ENCODE measurements at regions not wholly inside any gene's neighbourhood (a gene's known extent, or its start where the extent isn't known, plus 50 kb on each side); places are given as distances from the start of the nearest gene placed in this dataset.

- Histone ChIP-seq H3K4me3 (no peak overlapping the region), H3K9me3 (ENCODE audit: low read depth) (no peaks in the 10 kb centered on the region), H3K4me2 (no peak overlapping the region), H3K4me1 (ENCODE audit: insufficient read depth) (no peaks in the 10 kb centered on the region), H3K27ac (no peak overlapping the region), H2AFZ (no peak overlapping the region), H3K9me2 (replicated peaks; ENCODE audit: insufficient read depth) (no peaks in the 10 kb centered on the region), H4K20me1 (ENCODE audit: insufficient read depth, poor library complexity, severe bottlenecking) (no peaks in the 10 kb centered on the region), H3K27me3 (no peaks in the 10 kb centered on the region), H3K36me3 (replicated peaks; ENCODE audit: insufficient read depth, low read depth) (no peaks in the 10 kb centered on the region), H3K79me2 (no peaks in the 10 kb centered on the region)
- no peak for DNase-seq (ENCODE audit: low spot score)
- no peak for TF ChIP-seq CTCF (IDR thresholded peaks at IDR 0.05; ENCODE audit: poor library complexity)
- no peak for TF ChIP-seq EZH2 (IDR thresholded peaks at IDR 0.05; ENCODE audit: borderline replicate concordance)
- TF ChIP-seq EZH2phosphoT487 (IDR thresholded peaks at IDR 0.05; ENCODE audit: low read depth, severe bottlenecking, unreplicated experiment) = no peak
- 69% methylated on average over 7 of the region's 7 CpGs for WGBS (ENCODE audit: low lambda C conversion rate, missing lambda C conversion rate)
These were observed 318.7 kb upstream of the STT3B start for GRCh38 chr3:31213869-31214486.

- H3K27ac ChIP-seq = no peak overlapping the region
- H4K20me1 ChIP-seq (ENCODE audit: insufficient read depth, poor library complexity, severe bottlenecking) = no peaks in the 10 kb centered on the region
- H3K4me3 ChIP-seq = no peak overlapping the region
- H3K9me2 ChIP-seq (replicated peaks; ENCODE audit: insufficient read depth) = no peaks in the 10 kb centered on the region
- H3K9me3 ChIP-seq (ENCODE audit: low read depth) = no peaks in the 10 kb centered on the region
- no peak for DNase-seq (ENCODE audit: low spot score)
- no peaks in the 10 kb centered on the region for H3K4me1 ChIP-seq (ENCODE audit: insufficient read depth)
- no peaks in the 10 kb centered on the region for H3K79me2 ChIP-seq
- H2AFZ ChIP-seq = no peak overlapping the region
- no peaks in the 10 kb centered on the region for H3K36me3 ChIP-seq (replicated peaks; ENCODE audit: insufficient read depth, low read depth)
- no peak overlapping the region for H3K4me2 ChIP-seq
- no peak for TF ChIP-seq EZH2phosphoT487 (IDR thresholded peaks at IDR 0.05; ENCODE audit: low read depth, severe bottlenecking, unreplicated experiment)
- no peak for TF ChIP-seq CTCF (IDR thresholded peaks at IDR 0.05; ENCODE audit: poor library complexity)
- no peak for TF ChIP-seq EZH2 (IDR thresholded peaks at IDR 0.05; ENCODE audit: borderline replicate concordance)
- no peaks in the 10 kb centered on the region for H3K27me3 ChIP-seq
- WGBS (ENCODE audit: low lambda C conversion rate, missing lambda C conversion rate) = 93% methylated on average over 3 of the region's 3 CpGs
These were observed 314.6 kb upstream of the STT3B start for GRCh38 chr3:31218082-31218481.

GRCh38 chr3:31219131-31219843, 313.4 kb upstream of the STT3B start:
- 53% methylated on average over 2 of the region's 2 CpGs for WGBS (ENCODE audit: low lambda C conversion rate, missing lambda C conversion rate)

More at GRCh38 chr3:31219131-31219843, 313.4 kb upstream of the STT3B start:
- Histone ChIP-seq H3K4me2 (no peak overlapping the region), H3K4me3 (no peak overlapping the region), H2AFZ (no peak overlapping the region), H3K27ac (no peak overlapping the region), H3K4me1 (ENCODE audit: insufficient read depth) (no peaks in the 10 kb centered on the region), H3K9me3 (ENCODE audit: low read depth) (no peaks in the 10 kb centered on the region), H3K27me3 (no peaks in the 10 kb centered on the region), H3K9me2 (replicated peaks; ENCODE audit: insufficient read depth) (no peaks in the 10 kb centered on the region), H4K20me1 (ENCODE audit: insufficient read depth, poor library complexity, severe bottlenecking) (no peaks in the 10 kb centered on the region), H3K36me3 (replicated peaks; ENCODE audit: insufficient read depth, low read depth) (no peaks in the 10 kb centered on the region), H3K79me2 (no peaks in the 10 kb centered on the region)
- TF ChIP-seq EZH2phosphoT487 (IDR thresholded peaks at IDR 0.05; ENCODE audit: low read depth, severe bottlenecking, unreplicated experiment) (no peak), CTCF (IDR thresholded peaks at IDR 0.05; ENCODE audit: poor library complexity) (no peak), EZH2 (IDR thresholded peaks at IDR 0.05; ENCODE audit: borderline replicate concordance) (no peak)
- DNase-seq (ENCODE audit: low spot score) = no peak
